Endothelial cell of umbilical vein (primary cell): ENCODE measurements at regions not wholly inside any gene's neighbourhood (a gene's known extent, or its start where the extent isn't known, plus 50 kb on each side); places are given as distances from the start of the nearest gene placed in this dataset.

Source experiments
- CTCF ChIP-seq, 2 donors: IDR thresholded peaks; 1 replicate in 1 of 2; 2 replicates in 1 of 2; pipeline ENCODE4 v1.5.1; 2011; ENCODE audit warnings: low read length in 2 of 2, mild to moderate bottlenecking in 2 of 2, moderate library complexity in 2 of 2, control low read depth in 1 of 2, inconsistent platforms in 1 of 2, low read depth in 1 of 2; ENCODE audit not compliant: insufficient read depth in 1 of 2; ENCODE audit errors: extremely low read depth in 1 of 2
- EZH2 ChIP-seq: IDR thresholded peaks from 2 replicates; pipeline ENCODE4 v1.6.1; 2012; ENCODE audit warnings: borderline replicate concordance, low read depth, mild to moderate bottlenecking, moderate library complexity, low read length, inconsistent platforms; ENCODE audit not compliant: severe bottlenecking
- FOS ChIP-seq: IDR thresholded peaks from 2 replicates; pipeline ENCODE4 v1.6.1; 2011; ENCODE audit warnings: mild to moderate bottlenecking, low read length, moderate library complexity, borderline replicate concordance; ENCODE audit not compliant: insufficient read depth
- JUN ChIP-seq: IDR thresholded peaks from 2 replicates; pipeline ENCODE4 v1.6.1; 2011; ENCODE audit warnings: borderline replicate concordance, low read depth; ENCODE audit not compliant: insufficient read length, insufficient read depth
- MAX ChIP-seq: IDR thresholded peaks from 2 replicates; pipeline ENCODE4 v1.6.1; 2011; ENCODE audit not compliant: insufficient read depth, insufficient read length
- POLR2A ChIP-seq: IDR thresholded peaks from 2 replicates; pipeline ENCODE4 v1.6.1; 2012; ENCODE audit warnings: low read depth, mild to moderate bottlenecking, control low read depth, low read length
- POLR2AphosphoS5 ChIP-seq: IDR thresholded peaks from 2 replicates; pipeline ENCODE4 v1.6.1; 2012; ENCODE audit warnings: low read depth, mild to moderate bottlenecking, control low read depth, low read length, moderate library complexity; ENCODE audit not compliant: insufficient read depth

GRCh38 chr5:115388240-115388639 is 91.8 kb upstream of the CCDC112 start:
- TF ChIP-seq CTCF (IDR thresholded peaks at IDR 0.05; ENCODE audit: extremely low read depth in 1 of 2, insufficient read depth in 1 of 2, low read depth in 1 of 2, low read length in 2 of 2) (no peak), POLR2AphosphoS5 (no peak), POLR2A (no peak), JUN (no peak), MAX (no peak), EZH2 (no peak), FOS (no peak)
